IPS-11a (cell line): ENCODE measurements at regions not wholly inside any gene's neighbourhood (a gene's known extent, or its start where the extent isn't known, plus 50 kb on each side); places are given as distances from the start of the nearest gene placed in this dataset.

ENCODE experiments used
- H3K4me3 ChIP-seq: one replicate; pipeline ENCODE4 v1.5.1; 2013; ENCODE audit warnings: low read depth, low read length, control low read depth

- no peak overlapping the region for H3K4me3 ChIP-seq
These were observed 156.0 kb downstream of the KATNAL1 start for GRCh38 chr13:30151388-30151787.

DNA sequence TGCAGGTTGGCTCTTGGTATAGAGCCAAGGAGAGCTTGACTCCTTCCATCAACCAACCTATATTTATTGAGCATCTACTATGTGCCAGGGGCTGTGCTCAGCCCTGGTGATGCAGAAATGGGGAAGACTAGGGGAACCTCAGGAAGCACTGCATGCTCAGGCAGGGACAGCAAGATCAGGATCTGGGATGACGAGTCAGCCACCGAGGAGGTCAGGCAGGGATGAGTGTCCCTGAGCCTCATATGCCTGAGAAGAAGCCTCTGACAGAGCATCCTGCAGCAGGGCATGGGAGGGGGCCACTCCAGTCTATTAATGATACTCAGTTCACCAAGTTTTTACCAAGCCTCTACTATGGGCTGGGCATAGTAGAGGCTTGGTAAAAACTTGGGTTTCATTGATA is 158.1 kb downstream of the KATNAL1 start:
- no peak overlapping the region for H3K4me3 ChIP-seq

DNA sequence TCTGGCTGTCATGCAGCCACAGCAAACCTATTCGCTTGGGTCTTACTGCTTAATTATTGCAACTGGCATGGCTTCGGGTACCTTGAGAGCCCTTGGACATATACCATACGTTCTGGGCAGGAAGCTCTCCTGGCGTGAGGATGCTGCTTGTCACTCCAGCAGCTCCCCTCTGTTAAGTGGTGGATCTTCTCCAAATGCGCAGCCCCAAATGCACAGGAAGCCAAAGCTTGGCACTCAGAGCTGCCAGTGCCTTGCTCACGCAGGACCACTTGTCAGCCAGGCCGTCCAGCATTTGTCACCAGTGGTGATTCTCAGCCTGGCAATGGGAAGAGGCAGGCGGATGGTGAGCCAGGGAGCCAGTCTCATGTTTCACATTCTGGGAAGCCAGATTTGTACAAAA is 158.6 kb downstream of the KATNAL1 start:
- no peak overlapping the region for H3K4me3 ChIP-seq

GRCh38 chr13:30148171-30148754 is 159.1 kb downstream of the KATNAL1 start:
- H3K4me3 ChIP-seq, result no peak overlapping the region

GRCh38 chr13:30147421-30147820 is 159.9 kb downstream of the KATNAL1 start:
- no peak overlapping the region for H3K4me3 ChIP-seq

DNA sequence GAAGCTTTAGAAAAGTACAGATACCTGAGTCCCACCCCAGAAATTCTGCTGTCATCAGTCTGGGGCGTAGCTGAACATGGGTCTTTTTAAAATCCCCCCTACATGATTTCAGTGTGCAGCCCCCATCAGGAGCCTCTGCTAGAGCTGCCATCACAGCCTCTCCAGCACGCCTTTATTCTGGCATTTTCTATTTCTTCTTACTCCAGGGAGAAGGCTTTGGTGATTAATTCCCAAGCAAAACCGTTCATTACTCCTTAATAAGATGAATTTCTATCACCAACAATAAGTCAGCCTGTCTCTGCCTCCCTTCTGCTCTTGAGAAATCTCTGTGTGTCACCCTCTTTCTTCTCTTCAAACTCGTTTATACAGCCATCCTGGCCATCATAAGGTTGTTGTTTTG is 160.3 kb downstream of the KATNAL1 start:
- no peak overlapping the region for H3K4me3 ChIP-seq

- no peak overlapping the region for H3K4me3 ChIP-seq
These were observed 161.5 kb downstream of the KATNAL1 start for GRCh38 chr13:30145709-30146367.

DNA sequence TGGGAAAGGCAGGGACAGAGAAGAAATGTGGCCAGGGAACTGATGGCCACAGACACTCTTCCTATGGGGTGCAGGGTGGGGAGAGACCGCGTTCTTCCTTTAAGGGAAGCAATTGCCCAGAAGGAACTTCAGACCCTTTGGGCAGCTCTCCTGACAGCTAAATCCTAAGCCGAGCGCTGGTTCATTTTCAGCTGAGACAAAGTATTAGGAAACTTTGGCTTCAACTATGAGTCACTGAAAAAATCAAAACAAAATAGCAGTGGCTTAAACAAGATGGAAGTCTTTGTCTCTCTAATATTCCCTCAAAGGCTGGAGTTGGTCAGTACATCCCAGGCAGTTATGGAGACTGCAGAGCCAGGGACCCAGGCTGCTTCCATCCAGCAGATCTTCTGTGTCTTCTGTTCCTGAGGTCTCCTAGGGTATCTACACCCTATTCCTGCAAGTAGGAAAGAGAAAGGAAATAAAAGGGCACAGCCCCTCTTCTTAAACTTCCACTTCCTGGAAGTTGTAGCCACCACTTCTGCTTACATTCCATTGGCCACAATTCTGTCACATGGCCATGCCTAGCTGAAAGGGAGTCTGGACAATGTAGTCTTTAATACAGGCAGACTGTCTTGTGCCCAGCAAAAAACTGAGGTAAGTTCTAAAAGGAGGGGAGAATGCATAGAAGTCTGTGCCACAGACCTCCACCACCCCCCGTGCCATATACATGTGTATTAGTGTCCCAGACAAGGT is 163.5 kb downstream of the KATNAL1 start:
- no peak overlapping the region for H3K4me3 ChIP-seq

- H3K4me3 ChIP-seq, result no peak overlapping the region
These were observed 164.7 kb downstream of the KATNAL1 start for GRCh38 chr13:30142486-30143211.

- no peak overlapping the region for H3K4me3 ChIP-seq
These were observed 165.4 kb downstream of the KATNAL1 start for GRCh38 chr13:30141775-30142485.

GRCh38 chr13:30140973-30141372 is 166.4 kb downstream of the KATNAL1 start:
- no peak overlapping the region for H3K4me3 ChIP-seq

DNA sequence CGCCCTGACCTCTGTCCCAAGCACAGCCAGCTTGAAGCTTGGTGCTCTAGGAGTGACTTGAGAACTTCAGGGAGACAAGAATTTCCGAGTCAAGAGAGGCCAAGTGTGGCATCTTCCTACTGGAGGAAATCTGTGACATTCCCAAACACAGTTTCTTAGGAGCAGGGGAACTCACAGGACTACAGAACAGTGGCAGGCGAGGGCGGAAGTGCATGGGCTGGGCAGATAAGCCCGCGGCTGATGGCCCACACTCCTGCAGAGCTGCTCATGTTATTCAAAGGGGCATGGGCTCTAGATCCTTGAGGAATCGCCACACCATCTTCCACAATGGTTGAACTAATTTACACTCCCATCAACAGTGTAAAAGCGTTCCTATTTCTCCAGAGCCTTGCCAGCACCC is 168.8 kb downstream of the KATNAL1 start:
- H3K4me3 ChIP-seq, result no peak overlapping the region

GRCh38 chr13:30135868-30136267 is 171.5 kb downstream of the KATNAL1 start:
- H3K4me3 ChIP-seq, result no peak overlapping the region

DNA sequence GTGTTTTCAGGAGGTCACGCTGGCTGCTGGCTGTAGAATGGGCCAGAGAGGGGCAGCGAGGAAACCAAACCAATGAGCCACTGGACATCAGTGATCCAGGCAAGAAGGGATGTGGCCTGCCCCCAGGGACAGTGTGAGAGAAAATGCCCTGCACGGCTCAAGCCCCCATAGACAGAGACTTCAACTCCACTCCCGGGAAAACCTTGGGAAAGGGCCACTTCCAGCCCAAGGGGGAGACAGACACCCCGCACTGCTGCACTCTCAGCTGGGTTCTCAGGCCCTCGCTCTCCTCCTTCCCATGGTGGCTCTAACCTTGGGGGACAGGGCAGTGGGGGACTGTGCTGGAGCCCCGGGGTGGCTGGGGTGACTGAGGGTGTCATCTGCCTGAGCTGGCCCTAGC is 172.0 kb downstream of the KATNAL1 start:
- H3K4me3 ChIP-seq, result no peak overlapping the region

DNA sequence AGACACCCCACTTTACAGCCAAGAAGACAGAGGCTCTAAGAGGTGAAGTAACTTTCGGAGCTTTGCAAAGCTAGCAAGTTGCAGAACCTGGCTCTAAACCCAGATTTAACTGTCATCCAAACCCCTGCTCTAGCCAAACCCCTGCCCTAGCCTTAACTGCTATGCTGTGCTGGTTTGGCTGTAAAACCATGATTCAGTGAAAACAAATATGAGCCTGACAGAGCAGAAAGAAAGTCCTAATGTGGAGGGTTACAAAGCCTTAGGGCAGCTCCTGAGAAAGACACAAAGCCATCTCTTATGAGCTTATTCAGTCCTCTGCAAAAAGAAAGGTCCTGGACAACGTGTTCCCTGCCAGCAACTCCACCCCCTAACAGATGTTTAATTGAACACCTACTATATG is 172.8 kb downstream of the KATNAL1 start:
- no peak overlapping the region for H3K4me3 ChIP-seq

DNA sequence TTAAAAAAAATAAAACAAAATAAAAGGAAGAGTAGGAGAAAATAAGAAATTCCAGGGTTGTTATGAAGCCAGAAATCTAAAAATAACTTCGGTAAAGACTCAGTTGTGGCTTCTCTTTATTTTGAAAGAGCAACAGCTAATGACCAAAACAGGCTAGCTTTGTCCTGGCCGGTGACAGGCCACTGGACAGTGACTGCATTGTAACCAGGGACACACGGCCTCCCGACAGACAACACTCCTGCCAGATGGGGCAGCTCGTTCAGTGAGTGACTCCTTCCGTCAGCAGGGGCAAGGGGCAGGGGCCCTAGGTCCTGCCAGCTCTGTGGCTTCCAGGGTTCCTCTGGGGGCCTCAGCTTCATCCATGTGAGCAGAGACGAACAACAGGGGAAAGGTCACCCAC is 173.4 kb downstream of the KATNAL1 start:
- H3K4me3 ChIP-seq, result no peak overlapping the region

DNA sequence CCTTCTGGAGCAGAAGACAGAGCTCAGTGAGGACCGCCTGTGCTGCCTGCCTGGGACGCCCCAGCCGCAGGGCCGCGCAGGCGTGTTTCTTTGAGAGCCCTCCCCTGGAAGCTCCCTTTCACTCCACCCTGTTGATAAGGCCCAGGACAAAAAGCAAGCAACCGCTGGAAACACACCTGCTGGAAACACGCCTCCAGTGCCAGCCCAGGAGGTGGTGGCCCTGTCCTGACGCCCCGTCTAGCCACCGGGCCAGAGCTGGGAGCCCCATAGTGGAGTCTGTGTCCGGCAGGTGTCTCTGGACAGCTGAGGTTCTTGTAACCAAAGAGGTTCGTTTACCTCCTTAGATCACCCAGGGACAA is 173.8 kb downstream of the KATNAL1 start:
- H3K4me3 ChIP-seq, result no peak overlapping the region

DNA sequence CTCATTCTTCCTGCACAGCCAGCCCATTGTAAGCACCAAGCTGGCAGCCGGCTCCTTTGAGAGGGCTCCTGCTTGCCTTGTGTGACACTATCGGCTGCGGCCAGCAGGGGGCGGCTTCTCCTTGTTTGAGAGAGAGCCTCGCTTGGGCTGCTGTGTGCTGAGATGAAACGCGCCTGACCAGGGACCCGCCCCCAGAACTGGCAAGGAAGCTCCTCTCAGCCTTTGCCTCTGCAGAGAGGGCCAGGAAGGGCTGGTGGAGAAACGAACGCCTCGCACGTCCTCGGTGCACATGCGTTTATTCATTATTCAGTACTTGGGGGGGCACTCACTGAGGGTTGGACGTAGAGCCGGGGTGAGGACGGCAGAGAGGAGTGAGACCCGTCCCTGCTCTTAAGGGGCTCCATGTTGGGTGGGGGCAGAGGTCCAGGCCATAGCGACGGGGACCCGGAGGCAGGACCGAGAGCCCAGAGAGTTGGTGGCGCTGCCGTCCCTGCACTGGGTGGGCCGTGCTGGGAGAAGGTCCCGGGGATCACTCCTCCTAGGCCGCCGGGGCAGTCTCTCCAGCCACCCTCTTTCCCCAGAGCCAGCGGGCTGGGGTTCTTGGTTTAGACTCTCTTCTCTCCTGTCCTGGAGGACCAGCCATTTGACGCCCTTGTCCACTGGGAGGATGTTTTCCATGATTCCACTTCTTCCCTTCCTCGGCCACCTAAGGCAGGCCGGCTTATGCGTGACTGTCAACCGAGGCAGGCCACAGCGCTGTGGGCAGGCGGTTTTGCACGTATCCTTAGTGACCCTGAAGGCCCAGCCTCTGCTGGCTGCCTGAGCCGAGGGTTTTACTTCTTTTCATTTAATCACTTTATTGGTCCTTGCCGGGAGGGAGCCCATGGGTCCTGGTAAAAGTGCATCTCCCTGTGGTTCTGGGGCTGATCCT is 174.5 kb downstream of the KATNAL1 start:
- no peak overlapping the region for H3K4me3 ChIP-seq

- H3K4me3 ChIP-seq, result no peak overlapping the region
These were observed 177.9 kb downstream of the KATNAL1 start for GRCh38 chr13:30129411-30129810.

DNA sequence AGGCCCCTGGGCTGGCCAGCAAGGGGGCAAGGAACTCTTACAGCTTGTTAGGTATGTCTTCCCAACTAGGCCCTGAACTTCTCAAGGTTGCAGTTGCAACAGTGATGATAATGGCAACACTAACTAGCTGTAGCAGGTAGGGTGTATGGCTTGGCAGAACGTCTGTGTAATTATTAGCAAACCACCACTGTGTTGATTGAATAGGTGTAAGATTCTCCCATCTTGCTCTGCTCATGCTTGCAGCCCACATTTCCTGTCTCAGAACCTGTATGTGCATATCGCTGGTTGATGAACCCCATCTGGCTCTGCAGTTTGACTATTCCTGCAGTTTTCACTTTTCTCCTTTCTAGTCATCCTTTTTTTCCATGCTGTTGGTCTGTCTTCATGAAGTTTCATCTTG is 178.8 kb downstream of the KATNAL1 start:
- H3K4me3 ChIP-seq, result no peak overlapping the region
